GM23338 (cell line): ENCODE measurements at regions not wholly inside any gene's neighbourhood (a gene's known extent, or its start where the extent isn't known, plus 50 kb on each side); places are given as distances from the start of the nearest gene placed in this dataset.

Experiments used
- ATAC-seq: fragments of 200-7000 bp; cut with Tn5 transposase; 3 replicates; pipeline ENCODE4 v1.9.1; 2020
- DNase-seq: peaks from one replicate; pipeline ENCODE4 v3.0.0-alpha.2; 2015; ENCODE audit warnings: low spot score
- H2AFZ ChIP-seq: fragments of 200-600 bp; sonication (generic); 2 replicates; pipeline ENCODE4 v1.8.0; 2016; ENCODE audit warnings: antibody characterized with exemption, mild to moderate bottlenecking, moderate library complexity
- H3F3A ChIP-seq: fragments of 200-600 bp; sonication (generic); replicated peaks from 2 replicates; pipeline ENCODE4 v1.8.0; 2017; ENCODE audit warnings: antibody characterized with exemption, mixed run types, low read depth
- H3K27ac ChIP-seq: fragments of 200-600 bp; sonication (generic); 2 replicates; pipeline ENCODE4 v1.6.1; 2016; ENCODE audit warnings: low read depth
- H3K27me3 ChIP-seq: fragments of 200-600 bp; sonication (generic); 2 replicates; pipeline ENCODE4 v1.8.0; 2016; ENCODE audit warnings: mild to moderate bottlenecking, mixed run types, moderate library complexity; ENCODE audit not compliant: insufficient read depth
- H3K36me3 ChIP-seq: fragments of 200-600 bp; sonication (generic); 2 replicates; pipeline ENCODE4 v1.8.0; 2016; ENCODE audit warnings: mild to moderate bottlenecking; ENCODE audit not compliant: insufficient read depth
- H3K4me1 ChIP-seq: fragments of 200-600 bp; sonication (generic); 2 replicates; pipeline ENCODE4 v1.8.0; 2016; ENCODE audit warnings: mild to moderate bottlenecking, moderate library complexity; ENCODE audit not compliant: insufficient read depth
- H3K4me2 ChIP-seq: fragments of 200-600 bp; sonication (generic); 2 replicates; pipeline ENCODE4 v1.7.1; 2017; ENCODE audit warnings: mixed run types
- H3K4me3 ChIP-seq: fragments of 200-600 bp; sonication (generic); 2 replicates; pipeline ENCODE4 v1.6.1; 2016; ENCODE audit warnings: mixed run types
- H3K79me2 ChIP-seq: fragments of 200-600 bp; sonication (generic); replicated peaks from 2 replicates; pipeline ENCODE4 v1.8.0; 2017; ENCODE audit warnings: mild to moderate bottlenecking; ENCODE audit not compliant: insufficient read depth
- H3K9me2 ChIP-seq: fragments of 200-600 bp; sonication (generic); 2 replicates; pipeline ENCODE4 v1.8.0; 2017; ENCODE audit not compliant: insufficient read depth
- H4K20me1 ChIP-seq: fragments of 200-600 bp; sonication (generic); replicated peaks from 2 replicates; pipeline ENCODE4 v1.8.0; 2017; ENCODE audit warnings: mild to moderate bottlenecking; ENCODE audit not compliant: insufficient read depth
- H3K27ac Mint-ChIP-seq: 2 replicates; pipeline ENCODE4 v1.8.0; 2020; ENCODE audit warnings: inconsistent platforms, mild to moderate bottlenecking, moderate library complexity, mixed read lengths
- H3K27me3 Mint-ChIP-seq: 3 replicates; pipeline ENCODE4 v1.8.0; 2022; ENCODE audit warnings: low read depth, mild to moderate bottlenecking, moderate library complexity, mixed read lengths, inconsistent platforms; ENCODE audit not compliant: insufficient read depth, poor library complexity
- H3K36me3 Mint-ChIP-seq: 3 replicates; pipeline ENCODE4 v1.8.0; 2021; ENCODE audit warnings: low read depth, mild to moderate bottlenecking, inconsistent platforms, moderate library complexity, mixed read lengths
- H3K4me1 Mint-ChIP-seq: 3 replicates; pipeline ENCODE4 v1.8.0; 2020; ENCODE audit warnings: mild to moderate bottlenecking, inconsistent platforms, mixed read lengths
- H3K4me3 Mint-ChIP-seq: 3 replicates; pipeline ENCODE4 v1.8.0; 2021; ENCODE audit warnings: moderate library complexity, mild to moderate bottlenecking, inconsistent platforms, mixed read lengths
- H3K9me3 Mint-ChIP-seq: 3 replicates; pipeline ENCODE4 v1.8.0; 2020; ENCODE audit warnings: moderate library complexity, mild to moderate bottlenecking, inconsistent platforms, mixed read lengths
- CREB1 ChIP-seq: fragments of 250-450 bp; sonication (Bioruptor Pico); IDR thresholded peaks from 2 replicates; pipeline ENCODE4 v1.5.0; 2020; ENCODE audit warnings: low read depth, mild to moderate bottlenecking, moderate library complexity
- ETS1 ChIP-seq: IDR thresholded peaks from 2 replicates; pipeline ENCODE4 v1.6.1; 2016; ENCODE audit warnings: antibody characterized with exemption
- EZH2phosphoT487 ChIP-seq: fragments of 200-600 bp; sonication (generic); IDR thresholded peaks from one replicate; pipeline ENCODE4 v1.8.1; 2018; ENCODE audit warnings: antibody characterized with exemption; ENCODE audit not compliant: unreplicated experiment
- JUNB ChIP-seq: IDR thresholded peaks from one replicate; pipeline ENCODE4 v1.6.1; 2016; ENCODE audit warnings: antibody characterized with exemption; ENCODE audit not compliant: unreplicated experiment
- NANOG ChIP-seq: IDR thresholded peaks from 2 replicates; pipeline ENCODE4 v1.6.1; 2016; ENCODE audit warnings: antibody characterized with exemption, borderline replicate concordance
- REST ChIP-seq: IDR thresholded peaks from one replicate; pipeline ENCODE4 v1.6.1; 2018; ENCODE audit warnings: antibody characterized with exemption; ENCODE audit not compliant: unreplicated experiment
- ZNF114 ChIP-seq: fragments of 250-450 bp; sonication (Bioruptor Pico); IDR thresholded peaks from 2 replicates; pipeline ENCODE4 v1.5.0; 2020; ENCODE audit warnings: mild to moderate bottlenecking, moderate library complexity
- ZNF462 ChIP-seq: fragments of 250-450 bp; sonication (Bioruptor Pico); IDR thresholded peaks from 2 replicates; pipeline ENCODE4 v1.5.0; 2020; ENCODE audit warnings: mild to moderate bottlenecking, moderate library complexity

GRCh38 chr5:85441156-85441555 is 1056.5 kb upstream of the EDIL3 start:
- Histone ChIP-seq H3F3A (no peaks in the 10 kb centered on the region), H3K9me2 (no peaks in the 10 kb centered on the region), H3K79me2 (no peaks in the 10 kb centered on the region), H3K4me2 (no peak overlapping the region), H2AFZ (no peak overlapping the region), H3K4me1 (no peaks in the 10 kb centered on the region), H3K27me3 (no peaks in the 10 kb centered on the region), H3K4me3 (no peak overlapping the region), H3K36me3 (no peaks in the 10 kb centered on the region), H4K20me1 (no peaks in the 10 kb centered on the region), H3K27ac (no peak overlapping the region)
- H3K9me3 Mint-ChIP-seq = no peaks in the 10 kb centered on the region; the same call in 2 of the 3 replicates
- DNase-seq (no peak), ATAC-seq (no peak)
- no peaks in the 10 kb centered on the region for H3K36me3 Mint-ChIP-seq
- TF ChIP-seq JUNB (no peak), EZH2phosphoT487 (no peak), ETS1 (no peak), REST (no peak), NANOG (no peak)
- no peaks in the 10 kb centered on the region for H3K4me1 Mint-ChIP-seq
- no peaks in the 10 kb centered on the region for H3K27me3 Mint-ChIP-seq
- no peak overlapping the region for H3K4me3 Mint-ChIP-seq
- no peak overlapping the region for H3K27ac Mint-ChIP-seq

GRCh38 chr5:85441853-85442252 is 1057.2 kb upstream of the EDIL3 start:
- Histone ChIP-seq H3K4me2 (no peak overlapping the region), H3K9me2 (no peaks in the 10 kb centered on the region), H3K4me1 (no peaks in the 10 kb centered on the region), H3K27me3 (no peaks in the 10 kb centered on the region), H3K79me2 (no peaks in the 10 kb centered on the region), H3K4me3 (no peak overlapping the region), H4K20me1 (no peaks in the 10 kb centered on the region), H2AFZ (no peak overlapping the region), H3F3A (no peaks in the 10 kb centered on the region), H3K27ac (no peak overlapping the region), H3K36me3 (no peaks in the 10 kb centered on the region)
- Mint-ChIP-seq H3K4me1 (no peaks in the 10 kb centered on the region), H3K36me3 (no peaks in the 10 kb centered on the region), H3K4me3 (no peak overlapping the region), H3K9me3 (no peaks in the 10 kb centered on the region), H3K27ac (no peak overlapping the region), H3K27me3 (no peaks in the 10 kb centered on the region)
- ATAC-seq (no peak), DNase-seq (no peak)
- TF ChIP-seq ZNF114 (CRISPR knock-in tag) = no peak
- TF ChIP-seq CREB1 (CRISPR knock-in tag) = no peak
- no peak for TF ChIP-seq NANOG
- no peak for TF ChIP-seq REST
- TF ChIP-seq JUNB = no peak
- no peak for TF ChIP-seq ZNF462 (CRISPR knock-in tag)
